Astrocyte (in vitro differentiated cells and primary cell): ENCODE measurements at regions not wholly inside any gene's neighbourhood (a gene's known extent, or its start where the extent isn't known, plus 50 kb on each side); places are given as distances from the start of the nearest gene placed in this dataset.

Source experiments
- EZH2 ChIP-seq: IDR thresholded peaks from 2 replicates; pipeline ENCODE4 v1.6.1; 2012; ENCODE audit warnings: mild to moderate bottlenecking, low read length, inconsistent platforms; ENCODE audit not compliant: insufficient read depth
- TF ChIP-seq, protein P1 (sequence below): IDR thresholded peaks from 2 replicates; pipeline ENCODE4 v1.5.1; 2011; ENCODE audit warnings: low read depth, mild to moderate bottlenecking, inconsistent platforms, low read length, moderate library complexity; ENCODE audit not compliant: insufficient read depth

DNA sequence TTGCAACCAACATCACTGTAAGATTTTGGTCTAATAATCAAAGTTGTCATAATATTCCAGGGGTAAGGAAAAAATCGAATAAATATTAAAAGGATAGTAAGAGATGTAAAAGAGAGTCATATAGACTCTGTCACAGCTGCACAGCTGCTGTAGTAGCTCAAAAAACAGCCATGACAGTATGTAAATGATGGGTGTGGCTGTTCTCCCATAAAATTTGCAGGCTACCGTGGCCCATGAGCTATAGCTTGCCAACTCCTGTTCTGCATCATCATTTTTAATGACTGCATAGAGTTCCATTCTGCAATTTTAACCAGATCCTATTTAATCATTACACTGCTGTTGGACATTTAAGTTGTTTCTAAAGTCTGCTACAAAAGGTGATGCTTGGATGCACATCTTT, 450.5 kb upstream of the MPDZ start:
- no peak for TF ChIP-seq EZH2
- TF ChIP-seq, protein P1, sequence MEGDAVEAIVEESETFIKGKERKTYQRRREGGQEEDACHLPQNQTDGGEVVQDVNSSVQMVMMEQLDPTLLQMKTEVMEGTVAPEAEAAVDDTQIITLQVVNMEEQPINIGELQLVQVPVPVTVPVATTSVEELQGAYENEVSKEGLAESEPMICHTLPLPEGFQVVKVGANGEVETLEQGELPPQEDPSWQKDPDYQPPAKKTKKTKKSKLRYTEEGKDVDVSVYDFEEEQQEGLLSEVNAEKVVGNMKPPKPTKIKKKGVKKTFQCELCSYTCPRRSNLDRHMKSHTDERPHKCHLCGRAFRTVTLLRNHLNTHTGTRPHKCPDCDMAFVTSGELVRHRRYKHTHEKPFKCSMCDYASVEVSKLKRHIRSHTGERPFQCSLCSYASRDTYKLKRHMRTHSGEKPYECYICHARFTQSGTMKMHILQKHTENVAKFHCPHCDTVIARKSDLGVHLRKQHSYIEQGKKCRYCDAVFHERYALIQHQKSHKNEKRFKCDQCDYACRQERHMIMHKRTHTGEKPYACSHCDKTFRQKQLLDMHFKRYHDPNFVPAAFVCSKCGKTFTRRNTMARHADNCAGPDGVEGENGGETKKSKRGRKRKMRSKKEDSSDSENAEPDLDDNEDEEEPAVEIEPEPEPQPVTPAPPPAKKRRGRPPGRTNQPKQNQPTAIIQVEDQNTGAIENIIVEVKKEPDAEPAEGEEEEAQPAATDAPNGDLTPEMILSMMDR: no peak
